ENCODE measurements at regions not wholly inside any gene's neighbourhood (a gene's known extent, or its start where the extent isn't known, plus 50 kb on each side); places are given as distances from the start of the nearest gene placed in this dataset.

- no peak for DNase-seq
Observed at GRCh38 chr10:43888586-43888985, 239.9 kb upstream of the ZNF32 start.

- DNase-seq: no peak
Observed at GRCh38 chr10:43885842-43886241, 237.2 kb upstream of the ZNF32 start.

- no peak for DNase-seq
Observed at GRCh38 chr10:43885252-43885651, 236.6 kb upstream of the ZNF32 start.

GRCh38 chr10:43884501-43885105 lies 235.9 kb upstream of the ZNF32 start:
- no peak for DNase-seq

- no peak for DNase-seq
Observed at GRCh38 chr10:43882711-43883110, 234.0 kb upstream of the ZNF32 start.

- DNase-seq: no peak
Observed at GRCh38 chr10:43881657-43882056, 233.0 kb upstream of the ZNF32 start.

- DNase-seq: no peak
Observed at GRCh38 chr10:43880160-43880559, 231.5 kb upstream of the ZNF32 start.

GRCh38 chr10:43879742-43880141 lies 231.1 kb upstream of the ZNF32 start:
- no peak for DNase-seq

GRCh38 chr10:43879162-43879561 lies 230.5 kb upstream of the ZNF32 start:
- no peak for DNase-seq

- no peak for DNase-seq
Observed at GRCh38 chr10:43878386-43878785, 229.7 kb upstream of the ZNF32 start.

GRCh38 chr10:43876976-43877375 lies 228.3 kb upstream of the ZNF32 start:
- DNase-seq: no peak

- DNase-seq: no peak
Observed at GRCh38 chr10:43874984-43875383, 226.3 kb upstream of the ZNF32 start.

GRCh38 chr10:43873717-43874116 lies 225.0 kb upstream of the ZNF32 start:
- no peak for DNase-seq

- DNase-seq: no peak
Observed at GRCh38 chr10:43872644-43873043, 224.0 kb upstream of the ZNF32 start.

- no peak for DNase-seq
Observed at GRCh38 chr10:43871545-43871944, 222.9 kb upstream of the ZNF32 start.

- DNase-seq: no peak
Observed at GRCh38 chr10:43870968-43871439, 222.3 kb upstream of the ZNF32 start.

- no peak for DNase-seq
Observed at GRCh38 chr10:43869669-43870322, 221.1 kb upstream of the ZNF32 start.

GRCh38 chr10:43868952-43869351 lies 220.3 kb upstream of the ZNF32 start:
- no peak for DNase-seq

- DNase-seq: no peak
Observed at GRCh38 chr10:43867667-43868565, 219.2 kb upstream of the ZNF32 start.

GRCh38 chr10:43867113-43867512 lies 218.4 kb upstream of the ZNF32 start:
- no peak for DNase-seq

GRCh38 chr10:43866712-43867111 lies 218.0 kb upstream of the ZNF32 start:
- no peak for DNase-seq

- no peak for DNase-seq
Observed at GRCh38 chr10:43865265-43866135, 216.8 kb upstream of the ZNF32 start.

GRCh38 chr10:43864656-43865055 lies 216.0 kb upstream of the ZNF32 start:
- no peak for DNase-seq
